ENCODE measurements at regions not wholly inside any gene's neighbourhood (a gene's known extent, or its start where the extent isn't known, plus 50 kb on each side); places are given as distances from the start of the nearest gene placed in this dataset.

- TF ChIP-seq, protein P1, sequence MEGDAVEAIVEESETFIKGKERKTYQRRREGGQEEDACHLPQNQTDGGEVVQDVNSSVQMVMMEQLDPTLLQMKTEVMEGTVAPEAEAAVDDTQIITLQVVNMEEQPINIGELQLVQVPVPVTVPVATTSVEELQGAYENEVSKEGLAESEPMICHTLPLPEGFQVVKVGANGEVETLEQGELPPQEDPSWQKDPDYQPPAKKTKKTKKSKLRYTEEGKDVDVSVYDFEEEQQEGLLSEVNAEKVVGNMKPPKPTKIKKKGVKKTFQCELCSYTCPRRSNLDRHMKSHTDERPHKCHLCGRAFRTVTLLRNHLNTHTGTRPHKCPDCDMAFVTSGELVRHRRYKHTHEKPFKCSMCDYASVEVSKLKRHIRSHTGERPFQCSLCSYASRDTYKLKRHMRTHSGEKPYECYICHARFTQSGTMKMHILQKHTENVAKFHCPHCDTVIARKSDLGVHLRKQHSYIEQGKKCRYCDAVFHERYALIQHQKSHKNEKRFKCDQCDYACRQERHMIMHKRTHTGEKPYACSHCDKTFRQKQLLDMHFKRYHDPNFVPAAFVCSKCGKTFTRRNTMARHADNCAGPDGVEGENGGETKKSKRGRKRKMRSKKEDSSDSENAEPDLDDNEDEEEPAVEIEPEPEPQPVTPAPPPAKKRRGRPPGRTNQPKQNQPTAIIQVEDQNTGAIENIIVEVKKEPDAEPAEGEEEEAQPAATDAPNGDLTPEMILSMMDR (conservative IDR thresholded peaks at IDR 0.05): no peak
- no peak for TF ChIP-seq EZH2 (IDR thresholded peaks at IDR 0.05; ENCODE audit: low read depth)
Measured at GRCh38 chr5:130333089-130333488, 428.8 kb downstream of the CHSY3 start.
